ENCODE measurements at regions not wholly inside any gene's neighbourhood (a gene's known extent, or its start where the extent isn't known, plus 50 kb on each side); places are given as distances from the start of the nearest gene placed in this dataset.

DNA sequence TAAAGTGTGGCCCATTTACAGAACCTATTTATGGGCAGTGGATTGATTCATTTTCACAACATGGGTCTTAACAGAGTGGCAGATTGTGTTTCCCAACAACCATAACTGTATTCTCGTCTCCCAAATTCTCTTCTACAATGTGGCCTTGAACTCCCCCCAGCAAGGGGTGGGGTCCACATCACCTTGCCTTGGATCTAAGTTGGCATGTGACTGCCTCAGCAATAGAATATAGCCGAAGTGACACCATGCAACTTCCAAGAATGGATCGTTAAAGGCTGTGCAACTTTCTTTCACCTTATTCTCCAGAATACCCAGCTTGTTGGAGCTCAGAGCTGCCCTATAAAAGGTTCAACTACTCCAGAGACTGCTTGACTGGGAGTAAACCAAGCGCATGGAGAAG is 72.0 kb upstream of the CDH5 start:
- no peak for TF ChIP-seq CTCF (conservative IDR thresholded peaks at IDR 0.05; ENCODE audit: low read depth, low read length)
- no peak for TF ChIP-seq EZH2phosphoT487 (IDR thresholded peaks at IDR 0.05; ENCODE audit: borderline replicate concordance, low read length)
